GM12864 (cell line): ENCODE measurements at regions not wholly inside any gene's neighbourhood (a gene's known extent, or its start where the extent isn't known, plus 50 kb on each side); places are given as distances from the start of the nearest gene placed in this dataset.

Experiments used
- DNase-seq: peaks from one replicate; pipeline ENCODE4 v3.0.0-alpha.2; 2011; ENCODE audit warnings: low read depth
- H3K4me3 ChIP-seq: 2 replicates; pipeline ENCODE4 v1.5.1; 2011; ENCODE audit warnings: mild to moderate bottlenecking, low read depth, low read length, control low read depth
- CTCF ChIP-seq: IDR thresholded peaks from 2 replicates; pipeline ENCODE4 v1.5.1; 2011; ENCODE audit warnings: low read depth, mild to moderate bottlenecking, moderate library complexity, low read length, control low read depth, inconsistent platforms; ENCODE audit errors: missing control alignments

GRCh38 chr18:41899535-41899934, 55.5 kb upstream of the PIK3C3 start:
- no peak overlapping the region for H3K4me3 ChIP-seq
- no peak for DNase-seq
- TF ChIP-seq CTCF = no peak

GRCh38 chr18:41893432-41893831, 61.6 kb upstream of the PIK3C3 start:
- DNase-seq = no peak
- H3K4me3 ChIP-seq = no peak overlapping the region
- TF ChIP-seq CTCF = no peak

- no peak overlapping the region for H3K4me3 ChIP-seq
- TF ChIP-seq CTCF = no peak
- no peak for DNase-seq
Observed at GRCh38 chr18:41887100-41887499, 67.9 kb upstream of the PIK3C3 start.

GRCh38 chr18:41886126-41886807, 68.8 kb upstream of the PIK3C3 start:
- no peak for DNase-seq
- TF ChIP-seq CTCF = no peak
- H3K4me3 ChIP-seq = no peak overlapping the region

GRCh38 chr18:41881285-41881684, 73.7 kb upstream of the PIK3C3 start:
- DNase-seq = no peak
- no peak overlapping the region for H3K4me3 ChIP-seq
- TF ChIP-seq CTCF = no peak

GRCh38 chr18:41879256-41879655, 75.8 kb upstream of the PIK3C3 start:
- no peak for DNase-seq
- no peak for TF ChIP-seq CTCF
- H3K4me3 ChIP-seq = no peak overlapping the region

GRCh38 chr18:41875094-41875780, 79.8 kb upstream of the PIK3C3 start:
- TF ChIP-seq CTCF = no peak
- no peak for DNase-seq
- no peak overlapping the region for H3K4me3 ChIP-seq
